Peyer's patch (tissue), 4 donors: ENCODE measurements at regions not wholly inside any gene's neighbourhood (a gene's known extent, or its start where the extent isn't known, plus 50 kb on each side); places are given as distances from the start of the nearest gene placed in this dataset.

ENCODE experiments used
- DNase-seq, 3 donors: peaks; one replicate each; pipeline ENCODE4 v3.0.0-alpha.2; 2017 to 2019
- H3K27ac ChIP-seq, 4 donors: fragments of 200-600 bp; sonication (generic); one replicate each; pipeline ENCODE4 v1.5.1; 2016 to 2019
- H3K27me3 ChIP-seq, 2 donors: fragments of 200-600 bp; sonication (generic); one replicate each; pipeline ENCODE4 v1.5.1; 2019
- H3K36me3 ChIP-seq, 3 donors: fragments of 200-600 bp; sonication (generic); one replicate each; pipeline ENCODE4 v1.5.1; 2016 to 2019
- H3K4me1 ChIP-seq, 4 donors: fragments of 200-600 bp; sonication (generic); one replicate each; pipeline ENCODE4 v1.5.1; 2016 to 2019
- H3K4me3 ChIP-seq, 4 donors: fragments of 200-600 bp; sonication (generic); 1 replicate in 3 of 4; 2 replicates in 1 of 4; pipeline ENCODE4 v1.5.1; 2016 to 2019; ENCODE audit warnings: mild to moderate bottlenecking in 1 of 4
- H3K9me3 ChIP-seq, 4 donors: fragments of 200-600 bp; sonication (generic); one replicate each; pipeline ENCODE4 v1.5.1; 2016 to 2019; ENCODE audit warnings: mild to moderate bottlenecking in 1 of 4
- POLR2A ChIP-seq, 2 donors: fragments of 450-650 bp; IDR thresholded peaks; one replicate each; pipeline ENCODE4 v1.5.1; 2017; ENCODE audit warnings: antibody characterized with exemption in 2 of 2, mild to moderate bottlenecking in 2 of 2, moderate library complexity in 2 of 2
- TF ChIP-seq, protein P1 (sequence below), 6 experiments: fragments of 450-650 bp in 4 of 6; fragments of 200-600 bp in 2 of 6; sonication (generic) in 1 of 6; IDR thresholded peaks; one replicate each; pipeline ENCODE4 v1.5.1; 2017 to 2019; ENCODE audit warnings: antibody characterized with exemption in 6 of 6, mild to moderate bottlenecking in 3 of 6, moderate library complexity in 1 of 6

DNA sequence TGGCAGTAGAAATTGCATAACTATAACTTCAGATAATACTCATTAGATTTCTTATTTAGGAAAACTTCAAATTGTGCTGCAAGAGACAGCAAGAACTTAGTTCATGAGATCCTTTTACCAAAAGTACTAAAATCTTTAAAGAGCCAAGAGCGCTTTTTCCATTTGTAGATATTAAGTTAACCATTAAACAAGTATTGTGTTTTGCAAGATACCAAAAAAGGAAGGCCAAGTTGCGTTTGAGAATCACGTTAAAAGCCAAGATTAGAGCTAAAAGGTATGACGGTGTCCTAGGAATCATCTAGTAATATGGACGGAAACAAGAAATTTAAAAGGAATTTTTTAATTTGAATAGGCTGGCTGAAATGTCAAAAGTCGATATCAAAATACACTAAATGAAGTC, 361.3 kb upstream of the LYPLAL1 start:
- no peaks in the 10 kb centered on the region for H3K4me1 ChIP-seq
- no peak for DNase-seq
- no peaks in the 10 kb centered on the region for H3K27me3 ChIP-seq
- no peak overlapping the region for H3K4me3 ChIP-seq
- no peak overlapping the region for H3K27ac ChIP-seq
- H3K9me3 ChIP-seq = no peaks in the 10 kb centered on the region
- TF ChIP-seq, protein P1, sequence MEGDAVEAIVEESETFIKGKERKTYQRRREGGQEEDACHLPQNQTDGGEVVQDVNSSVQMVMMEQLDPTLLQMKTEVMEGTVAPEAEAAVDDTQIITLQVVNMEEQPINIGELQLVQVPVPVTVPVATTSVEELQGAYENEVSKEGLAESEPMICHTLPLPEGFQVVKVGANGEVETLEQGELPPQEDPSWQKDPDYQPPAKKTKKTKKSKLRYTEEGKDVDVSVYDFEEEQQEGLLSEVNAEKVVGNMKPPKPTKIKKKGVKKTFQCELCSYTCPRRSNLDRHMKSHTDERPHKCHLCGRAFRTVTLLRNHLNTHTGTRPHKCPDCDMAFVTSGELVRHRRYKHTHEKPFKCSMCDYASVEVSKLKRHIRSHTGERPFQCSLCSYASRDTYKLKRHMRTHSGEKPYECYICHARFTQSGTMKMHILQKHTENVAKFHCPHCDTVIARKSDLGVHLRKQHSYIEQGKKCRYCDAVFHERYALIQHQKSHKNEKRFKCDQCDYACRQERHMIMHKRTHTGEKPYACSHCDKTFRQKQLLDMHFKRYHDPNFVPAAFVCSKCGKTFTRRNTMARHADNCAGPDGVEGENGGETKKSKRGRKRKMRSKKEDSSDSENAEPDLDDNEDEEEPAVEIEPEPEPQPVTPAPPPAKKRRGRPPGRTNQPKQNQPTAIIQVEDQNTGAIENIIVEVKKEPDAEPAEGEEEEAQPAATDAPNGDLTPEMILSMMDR (IDR thresholded peaks at IDR 0.05) = no peak
- no peak for TF ChIP-seq POLR2A (IDR thresholded peaks at IDR 0.05)
- H3K36me3 ChIP-seq = no peaks in the 10 kb centered on the region

DNA sequence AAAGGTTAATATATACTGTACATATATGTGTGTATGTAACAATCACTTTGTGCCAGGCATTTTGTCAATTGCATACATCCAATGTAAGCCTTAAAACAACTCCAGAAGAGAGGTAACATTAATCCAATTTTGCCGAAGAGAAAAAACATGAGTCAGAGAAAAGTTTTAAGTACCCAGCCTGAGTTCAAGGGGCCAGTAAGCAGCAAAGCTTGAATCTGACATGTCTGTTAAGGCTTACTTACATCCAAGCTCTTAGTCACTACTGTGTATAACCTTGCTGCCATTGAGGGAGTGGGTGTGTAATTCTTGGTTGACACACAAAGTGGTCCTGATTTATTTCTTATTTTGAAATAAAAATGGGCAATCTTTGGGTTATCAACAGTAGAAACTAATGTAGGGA, 360.4 kb upstream of the LYPLAL1 start:
- no peaks in the 10 kb centered on the region for H3K27me3 ChIP-seq

DNA sequence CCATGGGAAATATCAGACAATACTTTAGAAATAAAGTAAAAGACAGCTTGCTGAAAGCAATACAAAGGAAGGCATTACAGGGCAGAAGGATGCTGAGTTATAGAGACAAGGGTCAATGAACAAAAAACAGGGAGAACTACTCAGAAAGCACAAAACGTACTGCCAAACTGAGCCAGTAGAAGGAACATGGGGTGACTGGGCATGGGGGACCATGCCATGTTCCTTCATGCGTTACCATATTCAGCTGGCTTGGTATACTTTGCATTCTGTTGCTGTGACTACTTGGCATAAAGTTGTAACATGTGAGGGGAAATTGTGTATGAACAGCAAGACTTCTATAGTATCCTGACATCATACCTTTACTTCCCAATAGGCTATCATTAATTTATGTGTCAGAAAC, 358.6 kb upstream of the LYPLAL1 start:
- Histone ChIP-seq H3K27ac (no peak overlapping the region), H3K27me3 (no peaks in the 10 kb centered on the region), H3K4me1 (no peaks in the 10 kb centered on the region), H3K9me3 (no peaks in the 10 kb centered on the region), H3K4me3 (no peak overlapping the region), H3K36me3 (no peaks in the 10 kb centered on the region)
- DNase-seq = no peak
- TF ChIP-seq, protein P1 (IDR thresholded peaks at IDR 0.05) = no peak
- TF ChIP-seq POLR2A (IDR thresholded peaks at IDR 0.05) = no peak

More for the DNA sequence above, 360.4 kb upstream of the LYPLAL1 start:
- H3K9me3 ChIP-seq = no peaks in the 10 kb centered on the region
- DNase-seq = no peak
- H3K4me3 ChIP-seq = no peak overlapping the region
- H3K27ac ChIP-seq = no peak overlapping the region
- no peaks in the 10 kb centered on the region for H3K36me3 ChIP-seq
- TF ChIP-seq, protein P1 (IDR thresholded peaks at IDR 0.05) = no peak
- TF ChIP-seq POLR2A (IDR thresholded peaks at IDR 0.05) = no peak
- H3K4me1 ChIP-seq = no peaks in the 10 kb centered on the region

GRCh38 chr1:218817071-218817470, 356.6 kb upstream of the LYPLAL1 start:
- H3K27ac ChIP-seq = no peak overlapping the region
- TF ChIP-seq POLR2A (IDR thresholded peaks at IDR 0.05) = no peak
- TF ChIP-seq, protein P1 (IDR thresholded peaks at IDR 0.05) = no peak
- no peaks in the 10 kb centered on the region for H3K9me3 ChIP-seq
- H3K4me1 ChIP-seq = no peaks in the 10 kb centered on the region
- DNase-seq = no peak
- H3K36me3 ChIP-seq = no peaks in the 10 kb centered on the region
- H3K27me3 ChIP-seq = no peaks in the 10 kb centered on the region
- no peak overlapping the region for H3K4me3 ChIP-seq

DNA sequence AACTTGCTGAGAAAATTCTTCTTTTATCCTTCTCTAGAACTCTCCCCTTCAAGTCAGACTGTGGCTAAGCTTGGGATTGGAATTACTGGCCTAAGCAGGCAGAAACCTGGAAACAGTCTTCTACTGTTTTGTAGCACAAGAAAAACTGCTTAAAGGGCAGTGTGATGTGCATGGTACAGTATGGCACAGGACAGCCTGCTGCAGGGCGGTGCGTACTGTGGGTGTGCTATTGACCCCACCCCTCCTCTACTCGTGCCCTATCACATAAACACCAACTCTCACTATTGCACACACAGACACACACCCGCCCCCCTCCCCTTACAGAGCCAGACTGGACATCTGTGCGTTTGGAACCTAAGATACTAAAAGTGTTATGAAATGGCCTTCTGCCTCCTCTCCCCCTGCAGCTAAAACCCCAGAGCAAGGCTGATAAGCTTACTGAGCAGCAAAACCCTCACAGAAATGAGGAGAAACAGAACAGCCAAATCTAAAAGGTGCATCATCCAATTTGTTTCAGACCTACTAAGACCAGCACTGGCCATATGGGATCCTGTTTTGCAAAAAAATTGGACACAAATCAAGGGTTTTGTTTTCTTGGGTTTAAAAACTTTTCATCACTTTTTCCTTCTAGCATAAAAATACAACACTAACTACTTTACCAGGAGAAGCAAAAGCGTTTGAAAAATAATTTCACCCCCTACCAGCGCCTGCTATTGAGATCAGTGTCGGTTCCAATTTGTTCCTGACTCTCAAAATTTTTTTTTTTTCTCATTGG, 355.8 kb upstream of the LYPLAL1 start:
- H3K27me3 ChIP-seq = no peaks in the 10 kb centered on the region
- no peak overlapping the region for H3K27ac ChIP-seq
- no peaks in the 10 kb centered on the region for H3K36me3 ChIP-seq
- no peak for DNase-seq
- H3K4me3 ChIP-seq = no peak overlapping the region
- H3K4me1 ChIP-seq = no peaks in the 10 kb centered on the region
- TF ChIP-seq, protein P1 (IDR thresholded peaks at IDR 0.05) = no peak
- no peak for TF ChIP-seq POLR2A (IDR thresholded peaks at IDR 0.05)
- no peaks in the 10 kb centered on the region for H3K9me3 ChIP-seq
